PC-9 (cell line): ENCODE measurements at regions not wholly inside any gene's neighbourhood (a gene's known extent, or its start where the extent isn't known, plus 50 kb on each side); places are given as distances from the start of the nearest gene placed in this dataset.
"Not testable (repeated sequence)": the region's sequence is repeated elsewhere in the genome, so short reads cannot be mapped to it uniquely, and the experiment has no call there.

Experiments used
- EZH2 ChIP-seq: fragments of 200-600 bp; sonication (generic); IDR thresholded peaks from 2 replicates; pipeline ENCODE4 v1.8.0; 2017; ENCODE audit warnings: antibody characterized with exemption, low read depth
- TF ChIP-seq, protein P1 (sequence below): fragments of 200-600 bp; sonication (generic); conservative IDR thresholded peaks from 2 replicates; pipeline ENCODE4 v1.6.1; 2017; ENCODE audit warnings: mixed run types, antibody characterized with exemption, mild to moderate bottlenecking, moderate library complexity

DNA sequence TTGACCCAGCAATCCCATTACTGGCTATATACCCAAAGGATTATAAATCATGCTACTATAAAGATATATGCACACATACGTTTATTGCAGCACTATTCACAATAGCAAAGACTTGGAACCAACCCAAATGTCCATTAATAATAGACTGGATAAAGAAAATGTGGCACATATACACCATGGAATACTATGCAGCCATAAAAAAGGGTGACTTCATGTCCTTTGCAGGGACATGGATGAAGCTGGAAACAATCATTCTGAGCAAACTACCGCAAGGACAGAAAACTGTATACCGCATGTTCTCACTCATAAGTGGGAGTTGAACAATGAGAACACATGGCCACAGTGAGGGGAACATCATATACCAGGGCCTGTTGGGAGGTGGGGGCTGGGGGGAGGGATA, 61.5 kb upstream of the ANKS1B start:
- TF ChIP-seq, protein P1, sequence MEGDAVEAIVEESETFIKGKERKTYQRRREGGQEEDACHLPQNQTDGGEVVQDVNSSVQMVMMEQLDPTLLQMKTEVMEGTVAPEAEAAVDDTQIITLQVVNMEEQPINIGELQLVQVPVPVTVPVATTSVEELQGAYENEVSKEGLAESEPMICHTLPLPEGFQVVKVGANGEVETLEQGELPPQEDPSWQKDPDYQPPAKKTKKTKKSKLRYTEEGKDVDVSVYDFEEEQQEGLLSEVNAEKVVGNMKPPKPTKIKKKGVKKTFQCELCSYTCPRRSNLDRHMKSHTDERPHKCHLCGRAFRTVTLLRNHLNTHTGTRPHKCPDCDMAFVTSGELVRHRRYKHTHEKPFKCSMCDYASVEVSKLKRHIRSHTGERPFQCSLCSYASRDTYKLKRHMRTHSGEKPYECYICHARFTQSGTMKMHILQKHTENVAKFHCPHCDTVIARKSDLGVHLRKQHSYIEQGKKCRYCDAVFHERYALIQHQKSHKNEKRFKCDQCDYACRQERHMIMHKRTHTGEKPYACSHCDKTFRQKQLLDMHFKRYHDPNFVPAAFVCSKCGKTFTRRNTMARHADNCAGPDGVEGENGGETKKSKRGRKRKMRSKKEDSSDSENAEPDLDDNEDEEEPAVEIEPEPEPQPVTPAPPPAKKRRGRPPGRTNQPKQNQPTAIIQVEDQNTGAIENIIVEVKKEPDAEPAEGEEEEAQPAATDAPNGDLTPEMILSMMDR: not testable (repeated sequence)
- not testable (repeated sequence) for TF ChIP-seq EZH2
